ENCODE measurements at regions not wholly inside any gene's neighbourhood (a gene's known extent, or its start where the extent isn't known, plus 50 kb on each side); places are given as distances from the start of the nearest gene placed in this dataset.
"Not testable (repeated sequence)": the region's sequence is repeated elsewhere in the genome, so short reads cannot be mapped to it uniquely, and the experiment has no call there.

DNA sequence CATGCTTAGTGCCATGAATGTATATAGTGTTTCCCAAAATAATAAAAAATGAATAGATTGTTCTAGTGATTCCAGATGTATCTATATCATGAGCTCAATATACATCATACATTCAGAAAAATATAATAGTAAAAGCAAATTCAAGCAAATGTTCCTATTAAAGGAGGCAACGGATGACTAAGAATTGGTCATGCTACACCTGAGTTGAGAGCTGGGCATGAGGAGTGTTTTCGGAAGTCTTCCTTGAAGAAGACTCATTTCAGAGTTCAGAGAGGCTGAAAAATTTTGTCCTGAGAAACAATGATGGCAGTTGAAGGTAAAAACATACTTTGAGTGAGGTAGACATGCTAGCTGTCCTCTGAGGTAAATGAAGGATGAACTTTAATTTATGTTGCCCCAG lies 79.3 kb upstream of the IL1RAPL2 start:
- no peak for TF ChIP-seq EZH2phosphoT487 (IDR thresholded peaks at IDR 0.05; ENCODE audit: borderline replicate concordance, low read length)
- TF ChIP-seq, protein P1, sequence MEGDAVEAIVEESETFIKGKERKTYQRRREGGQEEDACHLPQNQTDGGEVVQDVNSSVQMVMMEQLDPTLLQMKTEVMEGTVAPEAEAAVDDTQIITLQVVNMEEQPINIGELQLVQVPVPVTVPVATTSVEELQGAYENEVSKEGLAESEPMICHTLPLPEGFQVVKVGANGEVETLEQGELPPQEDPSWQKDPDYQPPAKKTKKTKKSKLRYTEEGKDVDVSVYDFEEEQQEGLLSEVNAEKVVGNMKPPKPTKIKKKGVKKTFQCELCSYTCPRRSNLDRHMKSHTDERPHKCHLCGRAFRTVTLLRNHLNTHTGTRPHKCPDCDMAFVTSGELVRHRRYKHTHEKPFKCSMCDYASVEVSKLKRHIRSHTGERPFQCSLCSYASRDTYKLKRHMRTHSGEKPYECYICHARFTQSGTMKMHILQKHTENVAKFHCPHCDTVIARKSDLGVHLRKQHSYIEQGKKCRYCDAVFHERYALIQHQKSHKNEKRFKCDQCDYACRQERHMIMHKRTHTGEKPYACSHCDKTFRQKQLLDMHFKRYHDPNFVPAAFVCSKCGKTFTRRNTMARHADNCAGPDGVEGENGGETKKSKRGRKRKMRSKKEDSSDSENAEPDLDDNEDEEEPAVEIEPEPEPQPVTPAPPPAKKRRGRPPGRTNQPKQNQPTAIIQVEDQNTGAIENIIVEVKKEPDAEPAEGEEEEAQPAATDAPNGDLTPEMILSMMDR (IDR thresholded peaks at IDR 0.05; ENCODE audit: low read depth, low read length, poor library complexity, severe bottlenecking) = no peak
- Histone ChIP-seq H3K4me1 (ENCODE audit: control insufficient read depth, low read length) (no peaks in the 10 kb centered on the region), H3K36me3 (ENCODE audit: control insufficient read depth, low read length) (no peaks in the 10 kb centered on the region), H3K9me2 (replicated peaks; ENCODE audit: control insufficient read depth, low read length) (no peaks in the 10 kb centered on the region), H3K79me2 (ENCODE audit: control insufficient read depth, low read length) (no peaks in the 10 kb centered on the region), H3K4me2 (ENCODE audit: low read length) (no peak overlapping the region), H3F3A (ENCODE audit: control insufficient read depth, insufficient read depth) (no peaks in the 10 kb centered on the region), H3K9me3 (ENCODE audit: control insufficient read depth, insufficient read depth, low read length) (no peaks in the 10 kb centered on the region), H3K27ac (ENCODE audit: low read depth, low read length) (no peak overlapping the region), H3K4me3 (ENCODE audit: low read length) (no peak overlapping the region), H3K27me3 (ENCODE audit: control insufficient read depth, low read length) (no peaks in the 10 kb centered on the region), H4K20me1 (ENCODE audit: control insufficient read depth, insufficient read depth, low read depth, low read length) (no peaks in the 10 kb centered on the region)

DNA sequence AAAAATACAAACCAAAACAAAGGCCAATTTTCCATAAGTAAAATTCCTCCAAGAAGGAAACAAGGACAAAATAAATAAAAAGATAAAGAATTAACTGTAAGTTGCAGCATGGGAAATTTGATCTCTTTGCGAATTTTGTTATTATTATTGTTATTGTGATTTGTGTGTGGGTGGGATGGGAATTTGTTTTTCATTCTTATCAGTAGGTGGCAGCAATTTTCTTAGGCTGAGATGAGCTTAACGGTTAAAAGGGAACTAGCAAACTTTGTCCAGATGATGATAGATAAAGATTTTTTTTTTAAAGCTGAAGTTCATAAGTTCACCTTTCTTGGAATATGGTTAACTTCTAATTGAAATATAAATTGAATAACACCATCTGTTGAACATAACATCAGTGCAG lies 83.2 kb upstream of the IL1RAPL2 start:
- Histone ChIP-seq H3K4me3 (ENCODE audit: low read length) (no peak overlapping the region), H3F3A (ENCODE audit: control insufficient read depth, insufficient read depth) (no peaks in the 10 kb centered on the region), H3K27ac (ENCODE audit: low read depth, low read length) (no peak overlapping the region), H4K20me1 (ENCODE audit: control insufficient read depth, insufficient read depth, low read depth, low read length) (no peaks in the 10 kb centered on the region), H3K4me1 (ENCODE audit: control insufficient read depth, low read length) (no peaks in the 10 kb centered on the region), H3K4me2 (ENCODE audit: low read length) (no peak overlapping the region), H3K9me3 (ENCODE audit: control insufficient read depth, insufficient read depth, low read length) (no peaks in the 10 kb centered on the region), H3K9me2 (replicated peaks; ENCODE audit: control insufficient read depth, low read length) (no peaks in the 10 kb centered on the region), H3K79me2 (ENCODE audit: control insufficient read depth, low read length) (no peaks in the 10 kb centered on the region), H3K27me3 (ENCODE audit: control insufficient read depth, low read length) (no peaks in the 10 kb centered on the region), H3K36me3 (ENCODE audit: control insufficient read depth, low read length) (no peaks in the 10 kb centered on the region)
- no peak for TF ChIP-seq EZH2phosphoT487 (IDR thresholded peaks at IDR 0.05; ENCODE audit: borderline replicate concordance, low read length)
- TF ChIP-seq, protein P1 (IDR thresholded peaks at IDR 0.05; ENCODE audit: low read depth, low read length, poor library complexity, severe bottlenecking) = no peak

DNA sequence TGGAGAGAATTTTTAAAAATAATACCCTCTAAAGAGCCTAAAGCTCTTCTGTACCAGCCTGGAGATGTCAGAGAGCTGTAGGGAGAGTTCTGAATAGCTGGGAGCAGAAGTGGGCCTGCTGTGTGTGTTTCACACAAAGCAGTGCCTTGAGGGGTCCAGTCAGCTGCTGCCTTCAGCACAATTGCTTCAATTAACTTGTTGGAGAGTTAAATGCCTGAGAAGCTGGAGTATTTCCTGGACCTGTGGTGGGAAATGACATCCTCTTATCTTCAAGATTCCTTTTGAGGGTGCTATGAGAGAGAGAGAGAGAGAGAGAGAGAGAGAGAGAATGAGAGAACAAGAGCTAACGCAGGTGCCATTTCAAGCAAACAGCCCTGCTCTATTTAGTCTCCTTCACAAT lies 96.2 kb upstream of the IL1RAPL2 start:
- Histone ChIP-seq H4K20me1 (ENCODE audit: control insufficient read depth, insufficient read depth, low read depth, low read length) (no peaks in the 10 kb centered on the region), H3K27ac (ENCODE audit: low read depth, low read length) (no peak overlapping the region), H3K9me3 (ENCODE audit: control insufficient read depth, insufficient read depth, low read length) (no peaks in the 10 kb centered on the region), H3F3A (ENCODE audit: control insufficient read depth, insufficient read depth) (no peaks in the 10 kb centered on the region), H3K4me2 (ENCODE audit: low read length) (no peak overlapping the region), H3K36me3 (ENCODE audit: control insufficient read depth, low read length) (no peaks in the 10 kb centered on the region), H3K79me2 (ENCODE audit: control insufficient read depth, low read length) (no peaks in the 10 kb centered on the region), H3K27me3 (ENCODE audit: control insufficient read depth, low read length) (no peaks in the 10 kb centered on the region), H3K4me3 (ENCODE audit: low read length) (no peak overlapping the region), H3K4me1 (ENCODE audit: control insufficient read depth, low read length) (no peaks in the 10 kb centered on the region), H3K9me2 (replicated peaks; ENCODE audit: control insufficient read depth, low read length) (no peaks in the 10 kb centered on the region)
- TF ChIP-seq, protein P1 (IDR thresholded peaks at IDR 0.05; ENCODE audit: low read depth, low read length, poor library complexity, severe bottlenecking) = no peak
- TF ChIP-seq EZH2phosphoT487 (IDR thresholded peaks at IDR 0.05; ENCODE audit: borderline replicate concordance, low read length) = no peak

DNA sequence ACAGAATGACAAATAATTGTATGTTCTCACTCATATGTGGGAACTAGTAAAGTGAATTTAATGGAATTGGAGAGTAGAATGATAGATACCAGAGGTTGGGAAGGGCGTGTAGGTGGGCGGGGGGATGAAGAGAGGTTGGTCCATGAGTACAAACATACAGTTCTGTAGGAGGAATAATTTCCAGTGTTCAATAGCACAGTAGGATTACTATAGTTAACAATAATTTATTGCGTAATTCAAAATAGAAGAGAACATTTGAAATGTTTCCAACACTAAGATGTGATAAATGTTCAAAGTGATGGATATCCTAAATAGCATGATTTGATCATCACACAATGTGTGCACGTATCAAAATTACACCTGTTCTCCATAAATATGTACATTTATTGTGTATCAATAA lies 106.2 kb upstream of the IL1RAPL2 start:
- H3K4me2 ChIP-seq (ENCODE audit: low read length) = no peak overlapping the region
- H3K36me3 ChIP-seq (ENCODE audit: control insufficient read depth, low read length) = no peaks in the 10 kb centered on the region
- H3K79me2 ChIP-seq (ENCODE audit: control insufficient read depth, low read length) = no peaks in the 10 kb centered on the region
- no peaks in the 10 kb centered on the region for H3K27me3 ChIP-seq (ENCODE audit: control insufficient read depth, low read length)
- H3K4me1 ChIP-seq (ENCODE audit: control insufficient read depth, low read length) = no peaks in the 10 kb centered on the region
- no peaks in the 10 kb centered on the region for H3K9me2 ChIP-seq (replicated peaks; ENCODE audit: control insufficient read depth, low read length)
- TF ChIP-seq, protein P1 (IDR thresholded peaks at IDR 0.05; ENCODE audit: low read depth, low read length, poor library complexity, severe bottlenecking) = no peak
- TF ChIP-seq EZH2phosphoT487 (IDR thresholded peaks at IDR 0.05; ENCODE audit: borderline replicate concordance, low read length) = no peak
- no peaks in the 10 kb centered on the region for H3K9me3 ChIP-seq (ENCODE audit: control insufficient read depth, insufficient read depth, low read length)
- H3K4me3 ChIP-seq (ENCODE audit: low read length) = no peak overlapping the region
- H3K27ac ChIP-seq (ENCODE audit: low read depth, low read length) = no peak overlapping the region
- H3F3A ChIP-seq (ENCODE audit: control insufficient read depth, insufficient read depth) = no peaks in the 10 kb centered on the region
- no peaks in the 10 kb centered on the region for H4K20me1 ChIP-seq (ENCODE audit: control insufficient read depth, insufficient read depth, low read depth, low read length)

DNA sequence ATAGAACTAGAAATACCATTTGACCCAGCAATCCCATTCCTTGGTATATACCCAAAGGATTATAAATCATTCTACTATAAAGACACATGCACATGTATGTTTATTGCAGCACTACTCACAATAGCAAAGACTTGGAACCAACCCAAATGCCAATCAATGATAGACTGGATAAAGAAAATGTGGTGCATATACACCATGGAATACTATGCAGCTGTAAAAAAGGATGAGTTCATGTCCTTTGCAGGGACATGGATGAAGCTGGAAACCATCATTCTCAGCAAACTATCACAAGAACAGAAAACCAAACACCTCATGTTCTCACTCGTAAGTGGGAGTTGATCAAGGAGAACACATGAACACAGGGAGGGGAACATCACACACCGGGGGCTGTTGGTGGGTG lies 108.9 kb upstream of the IL1RAPL2 start:
- H3K9me2 ChIP-seq (replicated peaks; ENCODE audit: control insufficient read depth, low read length); H4K20me1 ChIP-seq (ENCODE audit: control insufficient read depth, insufficient read depth, low read depth, low read length); H3K9me3 ChIP-seq (ENCODE audit: control insufficient read depth, insufficient read depth, low read length); H3K4me1 ChIP-seq (ENCODE audit: control insufficient read depth, low read length); H3K4me3 ChIP-seq (ENCODE audit: low read length); H3K27me3 ChIP-seq (ENCODE audit: control insufficient read depth, low read length); H3K79me2 ChIP-seq (ENCODE audit: control insufficient read depth, low read length); H3K4me2 ChIP-seq (ENCODE audit: low read length); H3F3A ChIP-seq (ENCODE audit: control insufficient read depth, insufficient read depth); H3K36me3 ChIP-seq (ENCODE audit: control insufficient read depth, low read length); H3K27ac ChIP-seq (ENCODE audit: low read depth, low read length): not testable (repeated sequence)
